Fibroblast of lung (primary cell): ENCODE measurements at regions not wholly inside any gene's neighbourhood (a gene's known extent, or its start where the extent isn't known, plus 50 kb on each side); places are given as distances from the start of the nearest gene placed in this dataset.

ENCODE experiments used
- DNase-seq, 2 donors: peaks; one replicate each; pipeline versions ENCODE4 v3.0.0 to v3.0.0-alpha.2; 2010; ENCODE audit warnings: low read depth in 2 of 2
- H2AFZ ChIP-seq: 2 replicates; pipeline ENCODE4 v1.5.1; 2012; ENCODE audit warnings: low read length, control low read depth, inconsistent platforms
- H3K27ac ChIP-seq: 2 replicates; pipeline ENCODE4 v1.5.1; 2011; ENCODE audit warnings: low read length, control low read depth; ENCODE audit not compliant: insufficient read depth
- H3K27me3 ChIP-seq: 2 replicates; pipeline ENCODE4 v1.5.1; 2011; ENCODE audit warnings: mild to moderate bottlenecking, low read length; ENCODE audit not compliant: control insufficient read depth, insufficient read depth
- H3K36me3 ChIP-seq: 2 replicates; pipeline ENCODE4 v1.5.1; 2011; ENCODE audit warnings: low read length; ENCODE audit not compliant: control insufficient read depth, insufficient read depth
- H3K4me1 ChIP-seq: 2 replicates; pipeline ENCODE4 v1.5.1; 2011; ENCODE audit warnings: low read length; ENCODE audit not compliant: control insufficient read depth, insufficient read depth; ENCODE audit errors: extremely low read depth
- H3K4me2 ChIP-seq: 2 replicates; pipeline ENCODE4 v1.5.1; 2011; ENCODE audit warnings: low read length, control low read depth; ENCODE audit not compliant: insufficient read depth; ENCODE audit errors: extremely low read depth
- H3K4me3 ChIP-seq, 4 experiments: fragments of 200-600 bp in 1 of 4; sonication (generic) in 1 of 4; replicated peaks in 1 of 4; 2 replicates each; pipeline ENCODE4 v1.5.1; 2011 to 2016; ENCODE audit warnings: low read length in 4 of 4, low read depth in 3 of 4, mild to moderate bottlenecking in 3 of 4, control low read depth in 2 of 4, inconsistent platforms in 1 of 4, mixed read lengths in 1 of 4; ENCODE audit not compliant: insufficient read depth in 1 of 4; ENCODE audit errors: control extremely low read depth in 1 of 4
- H3K79me2 ChIP-seq: 2 replicates; pipeline ENCODE4 v1.5.1; 2012; ENCODE audit warnings: mild to moderate bottlenecking, low read length, inconsistent platforms; ENCODE audit not compliant: control insufficient read depth, insufficient read depth
- H3K9ac ChIP-seq: 2 replicates; pipeline ENCODE4 v1.5.1; 2011; ENCODE audit warnings: mild to moderate bottlenecking, low read length, control low read depth; ENCODE audit not compliant: insufficient read depth
- H3K9me3 ChIP-seq: 2 replicates; pipeline ENCODE4 v1.5.1; 2012; ENCODE audit warnings: low read depth, low read length; ENCODE audit not compliant: control insufficient read depth, insufficient read depth
- H4K20me1 ChIP-seq: 2 replicates; pipeline ENCODE4 v1.5.1; 2011; ENCODE audit warnings: low read length; ENCODE audit not compliant: control insufficient read depth, insufficient read depth; ENCODE audit errors: extremely low read depth
- CTCF ChIP-seq, 2 donors: IDR thresholded peaks in 1 of 2; conservative IDR thresholded peaks in 1 of 2; 1 replicate in 1 of 2; 2 replicates in 1 of 2; pipeline ENCODE4 v1.5.1; 2011 to 2012; ENCODE audit warnings: low read length in 2 of 2, control low read depth in 1 of 2, inconsistent platforms in 1 of 2, low read depth in 1 of 2, mild to moderate bottlenecking in 1 of 2
- EZH2 ChIP-seq: IDR thresholded peaks from 2 replicates; pipeline ENCODE4 v1.5.1; 2012; ENCODE audit warnings: low read length, control low read depth, mild to moderate bottlenecking; ENCODE audit errors: missing control alignments

GRCh38 chr1:68322096-68322495 lies 89.8 kb upstream of the WLS start:
- Histone ChIP-seq H3K9ac (no peak overlapping the region), H4K20me1 (no peaks in the 10 kb centered on the region), H3K4me1 (peaks cover 8% of the 10 kb centered on the region), H2AFZ (peak overlapping the region; percentile 57), H3K9me3 (no peaks in the 10 kb centered on the region), H3K4me3 (no peak overlapping the region), H3K27me3 (no peaks in the 10 kb centered on the region), H3K36me3 (no peaks in the 10 kb centered on the region), H3K4me2 (peak overlapping the region; percentile 11), H3K27ac (no peak overlapping the region), H3K79me2 (no peaks in the 10 kb centered on the region)
- TF ChIP-seq EZH2: no peak
- TF ChIP-seq CTCF (conservative IDR thresholded peaks at IDR 0.05 in 1 of 2, IDR thresholded peaks at IDR 0.05 in 1 of 2; ENCODE audit: low read depth in 1 of 2, low read length in 2 of 2): no peak
- DNase-seq: no peak

- no peak overlapping the region for H3K9ac ChIP-seq
- H3K79me2 ChIP-seq: no peaks in the 10 kb centered on the region
- peaks cover 8% of the 10 kb centered on the region for H3K4me1 ChIP-seq
- no peak overlapping the region for H3K4me3 ChIP-seq
- no peaks in the 10 kb centered on the region for H3K36me3 ChIP-seq
- H3K27ac ChIP-seq: no peak overlapping the region
- DNase-seq: peak; percentile 62 to 72
- H4K20me1 ChIP-seq: no peaks in the 10 kb centered on the region
- no peak overlapping the region for H3K4me2 ChIP-seq
- no peaks in the 10 kb centered on the region for H3K9me3 ChIP-seq
- H3K27me3 ChIP-seq: no peaks in the 10 kb centered on the region
- H2AFZ ChIP-seq: no peak overlapping the region
- no peak for TF ChIP-seq EZH2
- TF ChIP-seq CTCF (conservative IDR thresholded peaks at IDR 0.05 in 1 of 2, IDR thresholded peaks at IDR 0.05 in 1 of 2; ENCODE audit: low read depth in 1 of 2, low read length in 2 of 2): peak; percentile 77 to 82
Measured at GRCh38 chr1:68321084-68321685, 88.9 kb upstream of the WLS start.

- Histone ChIP-seq H2AFZ (no peak overlapping the region), H3K9ac (no peak overlapping the region), H4K20me1 (no peaks in the 10 kb centered on the region), H3K4me3 (no peak overlapping the region), H3K79me2 (no peaks in the 10 kb centered on the region), H3K9me3 (no peaks in the 10 kb centered on the region), H3K27ac (no peak overlapping the region), H3K4me2 (no peak overlapping the region), H3K4me1 (peaks cover 8% of the 10 kb centered on the region), H3K36me3 (no peaks in the 10 kb centered on the region), H3K27me3 (no peaks in the 10 kb centered on the region)
- DNase-seq: no peak
- TF ChIP-seq EZH2: no peak
- TF ChIP-seq CTCF (conservative IDR thresholded peaks at IDR 0.05 in 1 of 2, IDR thresholded peaks at IDR 0.05 in 1 of 2; ENCODE audit: low read depth in 1 of 2, low read length in 2 of 2): no peak
Measured at GRCh38 chr1:68320349-68320748, 88.0 kb upstream of the WLS start.
